ENCODE measurements at regions not wholly inside any gene's neighbourhood (a gene's known extent, or its start where the extent isn't known, plus 50 kb on each side); places are given as distances from the start of the nearest gene placed in this dataset.

- Mint-ChIP-seq H3K9me3 (no peaks in the 10 kb centered on the region), H3K4me3 (no peak overlapping the region), H3K4me1 (ENCODE audit: low read depth in 2 of 2) (peaks cover 6 to 11% of the 10 kb centered on the region in 2 donors), H3K27me3 (peaks cover 10 to 21% of the 10 kb centered on the region in 2 donors), H3K36me3 (peaks cover 6% of the 10 kb centered on the region), H3K27ac (no peak overlapping the region)
- ATAC-seq (no peak), DNase-seq (ENCODE audit: low spot score) (no peak)
Measured at GRCh38 chr9:129525656-129526196, 95.2 kb downstream of the C9orf50 start.

- peaks cover 3 to 5% of the 10 kb centered on the region in 2 donors for H3K4me1 Mint-ChIP-seq (ENCODE audit: low read depth in 2 of 2)
- ATAC-seq (no peak), DNase-seq (ENCODE audit: low spot score) (no peak)
- H3K27ac Mint-ChIP-seq = no peak overlapping the region
- H3K27me3 Mint-ChIP-seq = peaks cover 10 to 16% of the 10 kb centered on the region in 2 donors
- H3K4me3 Mint-ChIP-seq = no peak overlapping the region
- H3K36me3 Mint-ChIP-seq = peaks cover 6% of the 10 kb centered on the region
- H3K9me3 Mint-ChIP-seq = no peaks in the 10 kb centered on the region
Measured at GRCh38 chr9:129524582-129525270, 96.2 kb downstream of the C9orf50 start.

- no peak for ATAC-seq
Measured at GRCh38 chr9:129523943-129524581, 96.8 kb downstream of the C9orf50 start.

GRCh38 chr9:129522351-129522750 is 98.5 kb downstream of the C9orf50 start:
- H3K4me1 Mint-ChIP-seq (ENCODE audit: low read depth in 2 of 2) = peaks cover 0 to 3% of the 10 kb centered on the region in 2 donors
- H3K4me3 Mint-ChIP-seq = no peak overlapping the region
- peaks cover 5% of the 10 kb centered on the region for H3K9me3 Mint-ChIP-seq
- peaks cover 5 to 11% of the 10 kb centered on the region in 2 donors for H3K27me3 Mint-ChIP-seq
- DNase-seq (ENCODE audit: low spot score) (no peak), ATAC-seq (no peak)
- peaks cover 10% of the 10 kb centered on the region for H3K36me3 Mint-ChIP-seq
- H3K27ac Mint-ChIP-seq = peak overlapping the region in 1 of 2 donors; percentile 41

More at GRCh38 chr9:129523943-129524581, 96.8 kb downstream of the C9orf50 start:
- Mint-ChIP-seq H3K9me3 (no peaks in the 10 kb centered on the region), H3K36me3 (peaks cover 6% of the 10 kb centered on the region), H3K4me1 (ENCODE audit: low read depth in 2 of 2) (peaks cover 0 to 3% of the 10 kb centered on the region in 2 donors), H3K4me3 (no peak overlapping the region), H3K27ac (no peak overlapping the region), H3K27me3 (peaks cover 10 to 14% of the 10 kb centered on the region in 2 donors)
- DNase-seq (ENCODE audit: low spot score) = no peak

GRCh38 chr9:129520082-129520481 is 100.8 kb downstream of the C9orf50 start:
- Mint-ChIP-seq H3K4me1 (ENCODE audit: low read depth in 2 of 2) (peaks cover 0 to 3% of the 10 kb centered on the region in 2 donors), H3K27me3 (peaks cover 0 to 11% of the 10 kb centered on the region in 2 donors), H3K27ac (no peak overlapping the region), H3K36me3 (peaks cover 9% of the 10 kb centered on the region), H3K4me3 (no peak overlapping the region), H3K9me3 (peaks cover 8% of the 10 kb centered on the region)
- ATAC-seq (no peak), DNase-seq (ENCODE audit: low spot score) (no peak)

- ATAC-seq = no peak
- peaks cover 8% of the 10 kb centered on the region for H3K9me3 Mint-ChIP-seq
- H3K27ac Mint-ChIP-seq = no peak overlapping the region
- no peak overlapping the region for H3K4me3 Mint-ChIP-seq
- H3K4me1 Mint-ChIP-seq (ENCODE audit: low read depth in 2 of 2) = peaks cover 0 to 3% of the 10 kb centered on the region in 2 donors
- DNase-seq (ENCODE audit: low spot score) = no peak
- H3K27me3 Mint-ChIP-seq = peaks cover 0 to 8% of the 10 kb centered on the region in 2 donors
- peaks cover 17% of the 10 kb centered on the region for H3K36me3 Mint-ChIP-seq
Measured at GRCh38 chr9:129518074-129518473, 102.8 kb downstream of the C9orf50 start.

- no peak for ATAC-seq
- H3K9me3 Mint-ChIP-seq = peaks cover 8% of the 10 kb centered on the region
- H3K4me1 Mint-ChIP-seq (ENCODE audit: low read depth in 2 of 2) = no peaks in the 10 kb centered on the region
- H3K27ac Mint-ChIP-seq = no peak overlapping the region
- peaks cover 0 to 6% of the 10 kb centered on the region in 2 donors for H3K27me3 Mint-ChIP-seq
- DNase-seq (ENCODE audit: low spot score) = no peak
- H3K4me3 Mint-ChIP-seq = no peak overlapping the region
- peaks cover 18% of the 10 kb centered on the region for H3K36me3 Mint-ChIP-seq
Measured at GRCh38 chr9:129517006-129517405, 103.9 kb downstream of the C9orf50 start.

- no peak for DNase-seq (ENCODE audit: low spot score)
- H3K27me3 Mint-ChIP-seq = peaks cover 0 to 13% of the 10 kb centered on the region in 2 donors
- peaks cover 8% of the 10 kb centered on the region for H3K9me3 Mint-ChIP-seq
- no peak for ATAC-seq
- H3K4me1 Mint-ChIP-seq (ENCODE audit: low read depth in 2 of 2) = no peaks in the 10 kb centered on the region
- H3K4me3 Mint-ChIP-seq = no peak overlapping the region
- H3K27ac Mint-ChIP-seq = no peak overlapping the region
- peaks cover 18% of the 10 kb centered on the region for H3K36me3 Mint-ChIP-seq
Measured at GRCh38 chr9:129514891-129515290, 106.0 kb downstream of the C9orf50 start.

- peaks cover 8% of the 10 kb centered on the region for H3K9me3 Mint-ChIP-seq
Measured at GRCh38 chr9:129514497-129514867, 106.4 kb downstream of the C9orf50 start.

GRCh38 chr9:129513856-129514496 is 106.9 kb downstream of the C9orf50 start:
- Mint-ChIP-seq H3K9me3 (peaks cover 8% of the 10 kb centered on the region), H3K36me3 (peaks cover 18% of the 10 kb centered on the region), H3K27me3 (peaks cover 0 to 13% of the 10 kb centered on the region in 2 donors), H3K4me3 (no peak overlapping the region), H3K4me1 (ENCODE audit: low read depth in 2 of 2) (no peaks in the 10 kb centered on the region), H3K27ac (no peak overlapping the region)
- ATAC-seq (no peak), DNase-seq (ENCODE audit: low spot score) (no peak)

More at GRCh38 chr9:129514497-129514867, 106.4 kb downstream of the C9orf50 start:
- H3K27me3 Mint-ChIP-seq = peaks cover 0 to 13% of the 10 kb centered on the region in 2 donors
- no peak overlapping the region for H3K4me3 Mint-ChIP-seq
- peaks cover 18% of the 10 kb centered on the region for H3K36me3 Mint-ChIP-seq
- no peak for ATAC-seq
- no peak for DNase-seq (ENCODE audit: low spot score)
- no peak overlapping the region for H3K27ac Mint-ChIP-seq
- no peaks in the 10 kb centered on the region for H3K4me1 Mint-ChIP-seq (ENCODE audit: low read depth in 2 of 2)

GRCh38 chr9:129513282-129513681 is 107.6 kb downstream of the C9orf50 start:
- H3K4me3 Mint-ChIP-seq = no peak overlapping the region
- H3K36me3 Mint-ChIP-seq = peaks cover 13% of the 10 kb centered on the region
- H3K4me1 Mint-ChIP-seq (ENCODE audit: low read depth in 2 of 2) = no peaks in the 10 kb centered on the region
- H3K9me3 Mint-ChIP-seq = peaks cover 7% of the 10 kb centered on the region
- H3K27me3 Mint-ChIP-seq = peaks cover 0 to 13% of the 10 kb centered on the region in 2 donors
- DNase-seq (ENCODE audit: low spot score) = no peak
- no peak overlapping the region for H3K27ac Mint-ChIP-seq
- no peak for ATAC-seq

- H3K4me3 Mint-ChIP-seq = no peak overlapping the region
- H3K4me1 Mint-ChIP-seq (ENCODE audit: low read depth in 2 of 2) = no peaks in the 10 kb centered on the region
- H3K27ac Mint-ChIP-seq = no peak overlapping the region
- H3K9me3 Mint-ChIP-seq = no peaks in the 10 kb centered on the region
- DNase-seq (ENCODE audit: low spot score) (no peak), ATAC-seq (peak in 1 of 2 donors; percentile 43)
- H3K36me3 Mint-ChIP-seq = peaks cover 9% of the 10 kb centered on the region
- peaks cover 0 to 7% of the 10 kb centered on the region in 2 donors for H3K27me3 Mint-ChIP-seq
Measured at GRCh38 chr9:129511285-129511900, 109.5 kb downstream of the C9orf50 start.

- peaks cover 9% of the 10 kb centered on the region for H3K36me3 Mint-ChIP-seq
- H3K9me3 Mint-ChIP-seq = no peaks in the 10 kb centered on the region
- H3K4me1 Mint-ChIP-seq (ENCODE audit: low read depth in 2 of 2) = peaks cover 3 to 4% of the 10 kb centered on the region in 2 donors
- no peak for ATAC-seq
- H3K4me3 Mint-ChIP-seq = no peak overlapping the region
- DNase-seq (ENCODE audit: low spot score) = no peak
- peaks cover 0 to 7% of the 10 kb centered on the region in 2 donors for H3K27me3 Mint-ChIP-seq
- H3K27ac Mint-ChIP-seq = no peak overlapping the region
Measured at GRCh38 chr9:129509533-129509928, 111.4 kb downstream of the C9orf50 start.

All from natural killer cell treated with Interleukin-12 subunit alpha and Interleukin-12 subunit beta and Interleukin-15 and Interleukin-18, amount 100 ng/mL, for 72 hours (primary cell).